ENCODE measurements at regions not wholly inside any gene's neighbourhood (a gene's known extent, or its start where the extent isn't known, plus 50 kb on each side); places are given as distances from the start of the nearest gene placed in this dataset.
A peak's percentile ranks its signal among the peaks of the same experiment; 100 is the strongest.
"Not testable (repeated sequence)": the region's sequence is repeated elsewhere in the genome, so short reads cannot be mapped to it uniquely, and the experiment has no call there.

- Mint-ChIP-seq H3K4me1 (peaks cover 13% of the 10 kb centered on the region), H3K27ac (peak overlapping the region; percentile 47), H3K36me3 (no peaks in the 10 kb centered on the region), H3K9me3 (peaks cover 7% of the 10 kb centered on the region), H3K27me3 (ENCODE audit: low read depth) (no peaks in the 10 kb centered on the region), H3K4me3 (no peak overlapping the region)
- DNase-seq (ENCODE audit: low spot score in 2 of 2, unreplicated experiment in 2 of 2): no peak
- no peak for TF ChIP-seq CTCF (IDR thresholded peaks at IDR 0.05; ENCODE audit: unreplicated experiment)
Observed at GRCh38 chr5:145636371-145636770, 198.8 kb downstream of the PRELID2 start.

GRCh38 chr5:145633474-145633873 is 201.7 kb downstream of the PRELID2 start:
- H3K27ac Mint-ChIP-seq: no peak overlapping the region

DNA sequence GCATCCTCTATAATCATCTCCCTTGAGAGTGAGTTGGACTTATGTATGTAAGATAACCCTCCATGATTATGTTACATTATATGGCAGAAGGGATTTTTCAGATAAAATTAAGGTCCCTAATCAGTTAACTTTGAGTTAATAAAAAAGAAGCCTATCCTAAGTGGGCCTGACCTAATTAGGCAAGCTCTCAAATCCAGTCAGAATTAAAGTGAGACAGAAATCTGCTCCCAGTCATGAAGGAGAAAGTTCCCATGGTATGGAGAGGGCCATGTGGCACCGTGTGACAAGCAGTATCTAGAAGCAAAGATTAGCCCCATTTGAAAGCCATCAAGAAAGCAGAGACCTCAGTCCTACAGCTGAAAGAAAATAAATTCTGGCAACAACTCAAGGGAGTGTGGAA is 202.4 kb downstream of the PRELID2 start:
- H3K27me3 Mint-ChIP-seq (ENCODE audit: low read depth): no peaks in the 10 kb centered on the region
- no peaks in the 10 kb centered on the region for H3K9me3 Mint-ChIP-seq
- H3K27ac Mint-ChIP-seq: no peak overlapping the region
- peaks cover 16% of the 10 kb centered on the region for H3K4me1 Mint-ChIP-seq
- TF ChIP-seq CTCF (IDR thresholded peaks at IDR 0.05; ENCODE audit: unreplicated experiment): no peak
- no peak for DNase-seq (ENCODE audit: low spot score in 2 of 2, unreplicated experiment in 2 of 2)
- no peaks in the 10 kb centered on the region for H3K36me3 Mint-ChIP-seq
- no peak overlapping the region for H3K4me3 Mint-ChIP-seq

More at GRCh38 chr5:145633474-145633873, 201.7 kb downstream of the PRELID2 start:
- no peaks in the 10 kb centered on the region for H3K27me3 Mint-ChIP-seq (ENCODE audit: low read depth)
- no peak for DNase-seq (ENCODE audit: low spot score in 2 of 2, unreplicated experiment in 2 of 2)
- no peaks in the 10 kb centered on the region for H3K9me3 Mint-ChIP-seq
- H3K36me3 Mint-ChIP-seq: no peaks in the 10 kb centered on the region
- peaks cover 16% of the 10 kb centered on the region for H3K4me1 Mint-ChIP-seq
- H3K4me3 Mint-ChIP-seq: no peak overlapping the region
- TF ChIP-seq CTCF (IDR thresholded peaks at IDR 0.05; ENCODE audit: unreplicated experiment): no peak

DNA sequence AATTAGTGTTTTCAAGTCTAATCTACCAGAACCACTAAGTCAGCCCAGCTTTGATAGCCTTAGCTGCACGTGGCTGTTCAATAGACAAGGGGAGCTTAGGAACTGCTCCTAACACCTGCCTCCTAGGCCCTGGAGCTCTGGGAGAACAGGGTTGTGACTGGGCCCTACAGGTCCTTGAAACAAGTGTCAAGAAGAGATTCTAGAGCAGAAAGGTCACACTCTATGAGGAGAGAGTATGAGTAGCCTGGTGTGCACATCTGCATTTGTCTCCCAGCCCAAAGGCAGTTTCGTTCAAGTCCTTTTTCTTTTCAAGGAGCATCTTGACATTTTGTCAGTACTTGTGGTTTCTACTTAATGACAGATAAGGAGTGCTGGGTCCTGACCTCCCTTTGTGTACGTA is 206.1 kb downstream of the PRELID2 start:
- DNase-seq (ENCODE audit: low spot score in 2 of 2, unreplicated experiment in 2 of 2): no peak
- H3K27me3 Mint-ChIP-seq (ENCODE audit: low read depth): no peaks in the 10 kb centered on the region
- H3K36me3 Mint-ChIP-seq: no peaks in the 10 kb centered on the region
- peaks cover 14% of the 10 kb centered on the region for H3K9me3 Mint-ChIP-seq
- peaks cover 3% of the 10 kb centered on the region for H3K4me1 Mint-ChIP-seq
- H3K27ac Mint-ChIP-seq: no peak overlapping the region
- H3K4me3 Mint-ChIP-seq: no peak overlapping the region
- TF ChIP-seq CTCF (IDR thresholded peaks at IDR 0.05; ENCODE audit: unreplicated experiment): no peak

DNA sequence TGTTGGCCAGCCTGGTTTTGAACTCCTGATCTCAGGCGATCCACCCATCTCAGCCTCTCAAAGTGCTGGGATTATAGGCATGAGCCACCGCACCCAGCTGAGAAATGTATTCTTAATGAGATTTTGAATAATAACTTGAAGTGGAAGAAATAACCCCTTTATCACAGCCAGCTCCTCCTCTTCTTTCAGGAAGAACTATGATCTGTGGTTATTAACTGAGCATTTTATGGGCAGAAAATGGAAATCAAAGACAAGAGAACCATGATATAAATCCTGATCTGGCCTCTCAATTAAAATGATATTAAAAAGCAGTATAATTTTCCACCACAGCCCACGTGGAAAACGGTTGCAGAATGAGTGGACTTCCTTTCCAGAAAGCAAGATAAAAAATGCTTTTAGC is 206.6 kb downstream of the PRELID2 start:
- Mint-ChIP-seq H3K27me3 (ENCODE audit: low read depth) (no peaks in the 10 kb centered on the region), H3K4me3 (no peak overlapping the region), H3K27ac (no peak overlapping the region), H3K4me1 (peaks cover 3% of the 10 kb centered on the region), H3K9me3 (peaks cover 18% of the 10 kb centered on the region), H3K36me3 (peaks cover 3% of the 10 kb centered on the region)
- no peak for DNase-seq (ENCODE audit: low spot score in 2 of 2, unreplicated experiment in 2 of 2)
- TF ChIP-seq CTCF (IDR thresholded peaks at IDR 0.05; ENCODE audit: unreplicated experiment): no peak

DNA sequence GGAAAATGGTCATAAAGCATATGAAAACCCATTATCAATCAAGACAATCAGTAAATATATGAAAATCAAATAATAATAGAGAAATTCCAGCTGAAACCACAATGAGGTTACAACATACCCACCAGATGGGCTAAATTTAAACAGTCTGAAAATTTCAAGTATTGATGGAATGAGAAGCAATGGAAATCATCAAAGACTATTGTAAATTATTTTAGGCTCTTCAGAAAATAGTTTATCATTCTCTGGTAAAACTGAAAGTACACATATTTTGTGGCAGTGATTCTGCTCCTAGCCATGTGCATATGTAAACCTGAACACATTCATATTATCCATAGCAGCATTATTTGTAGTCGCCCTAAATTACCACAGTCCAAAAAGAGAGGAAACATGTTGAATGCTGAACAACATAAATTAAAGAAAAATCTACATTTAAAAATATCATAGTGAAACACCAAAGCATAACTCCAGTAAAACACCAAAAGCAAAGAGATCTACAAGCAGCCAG is 215.3 kb downstream of the PRELID2 start:
- peaks cover 24% of the 10 kb centered on the region for H3K9me3 Mint-ChIP-seq
- H3K27ac Mint-ChIP-seq: no peak overlapping the region
- H3K27me3 Mint-ChIP-seq (ENCODE audit: low read depth): no peaks in the 10 kb centered on the region
- no peak overlapping the region for H3K4me3 Mint-ChIP-seq
- no peak for TF ChIP-seq CTCF (IDR thresholded peaks at IDR 0.05; ENCODE audit: unreplicated experiment)
- H3K4me1 Mint-ChIP-seq: no peaks in the 10 kb centered on the region
- H3K36me3 Mint-ChIP-seq: peaks cover 9% of the 10 kb centered on the region
- DNase-seq (ENCODE audit: low spot score in 2 of 2, unreplicated experiment in 2 of 2): no peak

DNA sequence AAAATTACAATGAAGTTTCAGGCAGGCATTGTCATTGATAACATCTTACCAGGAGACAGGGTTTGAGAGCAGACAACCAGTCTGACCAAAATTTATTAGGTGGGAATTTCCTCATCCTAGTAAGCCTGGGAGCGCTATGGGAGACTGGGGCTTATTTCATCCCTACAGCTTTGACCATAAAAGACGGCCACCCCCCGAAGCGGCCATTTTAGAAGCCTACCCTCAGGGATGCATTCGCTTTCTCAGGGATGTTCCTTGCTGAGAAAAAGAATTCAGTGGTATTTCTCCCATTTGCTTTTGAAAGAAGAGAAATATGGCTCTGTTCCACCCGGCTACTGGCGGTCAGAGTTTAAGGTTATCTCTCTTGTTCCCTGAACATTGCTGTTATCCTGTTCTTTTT is 218.4 kb downstream of the PRELID2 start:
- H3K4me1 Mint-ChIP-seq; DNase-seq (ENCODE audit: low spot score in 2 of 2, unreplicated experiment in 2 of 2); H3K36me3 Mint-ChIP-seq; H3K27me3 Mint-ChIP-seq (ENCODE audit: low read depth); H3K4me3 Mint-ChIP-seq; H3K27ac Mint-ChIP-seq: not testable (repeated sequence)
- H3K9me3 Mint-ChIP-seq: peaks cover 29% of the 10 kb centered on the region

All from mesothelial cell of epicardium (in vitro differentiated cells).